ENCODE measurements at regions not wholly inside any gene's neighbourhood (a gene's known extent, or its start where the extent isn't known, plus 50 kb on each side); places are given as distances from the start of the nearest gene placed in this dataset.

DNA sequence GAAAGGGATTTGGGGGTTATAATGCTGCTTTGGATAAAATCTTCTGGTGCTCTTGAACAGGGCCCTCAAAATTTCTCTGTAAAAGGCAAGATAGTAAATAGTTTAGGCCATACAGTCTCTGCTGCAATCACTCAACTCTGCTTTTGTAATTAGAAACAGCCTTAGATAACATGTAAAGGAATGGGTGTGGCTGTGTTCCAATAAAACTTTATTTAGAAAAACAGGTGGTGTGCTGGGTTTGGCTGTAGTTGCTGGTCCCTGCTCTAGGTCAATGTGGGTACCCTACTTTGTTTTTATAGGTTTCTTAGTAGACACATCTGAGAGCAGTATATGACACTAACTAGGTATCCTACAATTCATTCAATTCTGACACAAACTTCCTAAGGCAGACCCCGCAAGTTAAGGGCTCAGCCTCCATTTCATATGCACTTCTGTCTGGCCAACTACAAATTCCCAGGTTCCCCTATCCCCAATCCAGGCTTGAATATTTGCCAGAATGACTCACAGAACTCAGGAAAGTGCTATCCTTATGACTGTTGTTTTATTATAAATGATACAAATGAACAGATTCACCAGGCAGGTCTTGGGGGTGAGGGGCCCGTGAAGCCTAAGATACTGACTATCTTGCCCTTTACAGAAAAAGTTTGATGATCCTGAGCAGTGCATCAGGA is 349.9 kb downstream of the RPS24 start:
- no peak for DNase-seq (ENCODE audit: extremely low read depth, low read depth)

DNA sequence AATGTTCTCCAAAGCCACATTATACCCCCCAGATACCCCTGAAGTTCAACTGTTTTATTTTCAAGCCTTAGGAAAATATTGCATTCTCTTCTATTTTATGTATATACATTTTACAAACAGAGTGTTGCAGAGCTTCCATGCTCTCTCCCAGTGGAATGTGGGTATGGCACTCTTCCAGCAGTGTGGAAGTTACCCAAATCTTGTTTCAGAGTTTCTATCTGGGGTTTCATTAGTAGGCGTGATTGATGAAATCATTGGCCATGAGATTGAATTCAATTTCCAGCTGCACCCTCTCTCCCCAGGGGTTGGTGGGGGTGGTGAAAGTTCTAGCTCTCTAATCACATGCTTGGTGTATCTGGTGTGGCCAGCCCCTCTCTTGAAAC is 350.4 kb downstream of the RPS24 start:
- DNase-seq (ENCODE audit: extremely low read depth, low read depth) = no peak

DNA sequence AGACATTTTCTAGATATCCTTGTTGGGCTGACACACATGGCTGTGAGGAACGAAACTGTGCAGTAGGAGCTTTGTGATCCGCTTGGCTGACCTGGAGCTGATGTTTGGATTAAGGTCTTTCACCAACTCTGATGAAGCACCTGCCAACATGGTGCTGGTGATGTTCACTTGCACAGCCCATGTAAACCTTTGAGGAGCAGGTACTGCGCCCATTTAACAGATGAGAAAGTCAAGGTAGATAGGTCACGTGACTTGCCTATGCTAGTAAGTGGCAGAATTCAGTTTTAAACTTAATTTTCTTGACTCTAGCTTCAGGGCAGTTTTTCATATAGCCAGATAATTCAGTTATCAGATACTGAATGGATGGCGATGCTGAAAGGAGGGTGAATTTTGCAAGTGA is 351.9 kb downstream of the RPS24 start:
- no peak for DNase-seq (ENCODE audit: extremely low read depth, low read depth)

DNA sequence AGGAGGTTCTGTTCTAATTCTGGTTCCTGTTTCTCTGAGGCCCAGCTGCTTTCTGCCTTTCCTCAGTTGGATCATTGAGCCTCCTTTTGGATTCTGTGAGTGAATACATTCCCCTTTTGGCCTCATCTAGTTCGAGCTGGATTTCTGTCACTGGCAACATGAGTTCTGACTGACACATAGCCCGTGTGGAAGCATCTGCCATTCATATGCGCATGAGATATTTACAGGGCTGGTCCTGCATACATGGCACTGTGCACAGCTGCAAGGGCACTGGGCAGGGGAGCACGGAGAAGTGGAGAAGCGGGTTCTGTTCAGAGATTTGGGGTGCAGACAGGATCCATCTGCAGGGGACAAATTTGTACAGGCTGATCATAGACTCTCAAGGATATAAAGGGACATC is 352.8 kb downstream of the RPS24 start:
- DNase-seq (ENCODE audit: extremely low read depth, low read depth) = no peak

DNA sequence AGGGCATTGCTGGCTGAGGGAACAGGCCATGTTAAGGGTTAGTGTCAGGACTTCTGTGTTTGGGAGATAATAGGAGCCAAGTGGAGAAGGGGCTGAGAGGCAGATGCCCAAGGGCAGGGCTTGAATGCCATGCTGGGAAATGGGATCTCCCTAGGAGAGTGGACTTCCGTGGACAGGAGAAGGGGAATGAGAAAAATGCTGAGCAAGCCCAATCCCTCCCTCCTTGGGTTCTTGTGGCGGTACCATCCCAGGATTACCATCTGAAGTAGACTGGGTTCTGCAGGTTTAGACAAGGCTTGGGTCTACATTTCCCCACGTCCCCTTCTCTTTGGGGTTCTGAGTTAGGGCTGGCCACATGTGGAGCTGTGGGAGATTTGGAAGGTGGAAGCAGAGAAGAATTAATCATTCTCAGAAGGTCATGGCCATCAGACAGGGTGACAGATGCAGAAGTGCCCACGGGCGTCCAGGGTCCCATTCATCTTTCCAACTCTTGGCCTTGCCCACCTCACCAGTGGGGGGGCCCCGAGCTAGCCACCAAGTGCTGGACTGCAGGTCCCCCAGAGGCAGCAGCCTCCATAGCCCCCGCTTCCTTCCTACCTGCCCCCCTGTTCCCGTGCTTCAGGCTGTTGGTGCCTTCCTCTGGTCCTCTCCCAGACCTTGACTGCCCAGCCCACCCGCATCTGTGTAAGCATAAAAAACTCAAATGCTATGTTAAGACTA is 354.8 kb downstream of the RPS24 start:
- no peak for DNase-seq (ENCODE audit: extremely low read depth, low read depth)

DNA sequence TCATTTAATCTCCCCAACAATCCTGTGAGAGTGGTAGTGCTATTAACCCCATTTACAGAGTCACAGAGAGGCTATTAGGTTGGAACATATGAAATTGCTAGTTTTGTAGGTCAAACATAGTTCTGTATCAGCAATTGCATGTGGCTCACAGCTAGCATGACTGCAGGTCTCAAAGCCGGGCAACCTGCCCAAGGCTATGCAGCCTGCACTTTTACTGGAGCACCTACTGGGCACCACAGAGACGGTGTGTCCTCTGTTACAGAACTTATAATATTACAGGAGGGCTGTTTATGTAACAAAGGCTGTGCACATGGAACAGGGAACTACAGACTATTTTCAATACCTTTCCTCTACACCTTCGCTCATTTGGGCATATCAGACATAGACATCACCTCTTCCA is 355.8 kb downstream of the RPS24 start:
- no peak for DNase-seq (ENCODE audit: extremely low read depth, low read depth)

DNA sequence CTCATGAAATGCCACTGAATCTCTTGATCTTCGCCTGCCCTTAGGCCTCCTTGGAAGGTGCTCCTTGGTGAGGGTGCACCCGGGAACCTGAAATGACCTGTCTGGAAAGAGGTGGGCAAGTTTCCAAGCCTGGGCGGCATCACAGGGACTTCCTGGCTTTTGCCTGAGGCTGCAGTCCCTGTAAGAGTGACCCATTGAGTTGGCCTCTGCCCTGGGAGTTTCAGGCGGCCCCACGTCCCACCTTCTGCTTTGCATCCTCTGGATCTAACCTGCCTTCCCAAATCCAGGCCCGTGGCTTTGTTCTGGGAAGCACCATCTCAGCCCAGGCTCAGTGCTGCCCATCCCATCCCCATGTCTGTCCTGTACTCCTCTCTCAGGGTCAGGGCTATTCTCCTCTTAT is 356.4 kb downstream of the RPS24 start:
- no peak for DNase-seq (ENCODE audit: extremely low read depth, low read depth)

DNA sequence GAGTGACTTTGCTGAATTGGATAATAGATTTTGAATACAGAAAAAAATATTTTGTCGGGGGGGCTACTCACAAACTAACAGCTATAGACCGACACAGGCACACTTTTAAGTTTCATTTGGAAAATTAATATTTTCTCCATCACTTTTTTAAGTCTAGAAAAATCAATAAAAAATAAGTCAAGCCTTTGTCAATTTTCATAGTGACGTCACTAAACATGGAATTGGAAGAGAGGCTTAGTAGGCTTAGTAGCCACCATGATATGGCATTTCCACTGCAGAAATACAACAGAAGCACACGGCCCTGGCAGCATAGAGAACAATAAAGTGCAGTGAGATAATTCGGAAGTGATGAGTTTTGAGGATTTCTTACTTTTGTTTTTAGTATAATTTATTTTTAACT is 357.2 kb downstream of the RPS24 start:
- no peak for DNase-seq (ENCODE audit: extremely low read depth, low read depth)

DNA sequence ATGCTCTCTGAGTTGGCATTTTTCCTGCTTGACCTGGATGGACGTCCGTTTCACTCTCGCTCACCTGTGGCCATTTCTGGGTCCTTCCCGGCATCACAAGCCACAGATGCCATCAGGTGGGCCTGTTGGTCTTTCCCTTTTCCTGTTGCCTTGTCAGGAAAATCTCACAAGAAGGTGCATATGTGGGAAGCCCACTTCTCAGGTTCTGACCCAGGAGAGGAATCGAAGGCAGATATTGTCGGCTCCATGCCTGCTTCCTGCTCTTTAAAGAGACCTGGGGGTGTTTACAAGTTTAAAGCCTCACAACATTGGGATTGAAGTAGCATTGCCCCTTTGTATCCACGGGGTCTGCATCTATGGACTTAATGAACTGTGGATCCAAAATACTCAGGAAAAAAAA is 357.9 kb downstream of the RPS24 start:
- DNase-seq (ENCODE audit: extremely low read depth, low read depth) = no peak

DNA sequence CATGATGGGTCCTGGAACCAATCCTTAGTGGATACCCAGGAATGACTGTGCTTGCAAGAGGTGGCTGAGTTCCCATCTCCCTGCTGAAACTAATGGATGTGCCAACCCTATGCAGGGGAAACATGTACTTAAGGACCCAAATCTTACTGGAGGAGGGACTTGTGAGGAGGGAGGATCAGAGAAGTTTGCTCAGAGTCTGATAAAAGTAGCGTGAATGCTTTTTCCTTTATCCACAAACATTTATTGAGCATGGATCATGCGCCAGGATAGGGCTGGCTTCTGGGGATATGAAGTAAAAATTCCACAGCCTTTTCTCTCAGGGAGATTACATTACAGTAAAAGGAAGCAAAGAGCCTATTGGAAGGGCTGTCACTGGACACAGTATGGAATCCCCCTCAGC is 358.5 kb downstream of the RPS24 start:
- DNase-seq (ENCODE audit: extremely low read depth, low read depth) = no peak

DNA sequence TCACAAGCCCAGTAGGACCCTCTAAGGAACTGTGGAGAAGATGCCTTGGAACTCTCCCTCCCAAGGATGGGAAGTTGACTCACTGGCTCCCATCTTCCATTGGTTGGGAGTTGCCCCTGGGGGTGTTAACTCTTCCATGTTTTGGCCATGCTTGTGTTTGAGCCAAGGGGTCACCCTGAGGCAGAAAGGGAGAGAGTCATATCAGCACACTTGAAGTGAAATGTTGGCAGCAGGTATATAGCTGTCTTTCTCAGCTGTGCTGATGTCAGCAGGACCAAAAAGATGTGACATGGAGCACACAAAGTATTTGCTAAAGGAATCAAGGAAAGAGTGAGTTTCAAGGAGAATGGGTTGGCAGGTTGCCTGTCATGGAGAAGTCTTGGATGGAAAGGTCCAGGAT is 359.4 kb downstream of the RPS24 start:
- no peak for DNase-seq (ENCODE audit: extremely low read depth, low read depth)

DNA sequence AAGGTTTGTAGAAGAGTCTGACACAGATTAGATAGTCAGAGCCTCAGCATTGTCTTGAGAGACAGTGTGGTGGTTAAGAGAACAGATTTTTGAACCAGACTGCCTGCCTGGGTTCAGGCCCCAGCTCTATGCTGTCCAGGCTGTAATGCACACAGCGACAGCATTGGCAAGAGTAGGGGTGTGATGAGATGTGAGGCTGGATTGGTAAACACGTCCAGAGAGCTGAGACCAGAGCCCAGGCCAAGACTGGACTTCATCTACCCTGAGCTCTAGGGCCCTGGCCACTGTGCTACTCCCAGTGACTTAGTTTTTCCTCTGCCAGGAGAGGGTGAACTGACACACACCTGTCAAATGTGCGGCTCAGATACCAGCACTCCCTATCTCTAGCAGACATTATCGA is 360.4 kb downstream of the RPS24 start:
- no peak for DNase-seq (ENCODE audit: extremely low read depth, low read depth)

DNA sequence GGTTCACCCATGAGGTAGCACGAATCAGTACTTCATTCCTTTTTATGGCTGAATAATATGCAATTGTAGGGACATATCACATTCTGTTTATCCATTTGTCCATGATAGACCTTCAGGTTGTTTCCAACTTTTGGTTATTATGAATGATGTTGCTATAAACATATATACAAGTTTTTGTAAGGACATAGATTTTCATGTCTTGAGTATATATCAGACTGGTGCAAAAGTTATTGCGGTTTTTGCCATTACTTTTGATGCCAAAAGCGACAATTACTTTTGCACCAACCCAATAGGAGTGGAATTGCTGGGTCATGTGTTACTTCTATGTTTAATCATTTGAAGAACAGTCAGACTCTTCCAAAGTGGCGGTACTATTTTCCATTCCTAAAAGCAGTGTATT is 361.5 kb downstream of the RPS24 start:
- DNase-seq (ENCODE audit: extremely low read depth, low read depth) = no peak

DNA sequence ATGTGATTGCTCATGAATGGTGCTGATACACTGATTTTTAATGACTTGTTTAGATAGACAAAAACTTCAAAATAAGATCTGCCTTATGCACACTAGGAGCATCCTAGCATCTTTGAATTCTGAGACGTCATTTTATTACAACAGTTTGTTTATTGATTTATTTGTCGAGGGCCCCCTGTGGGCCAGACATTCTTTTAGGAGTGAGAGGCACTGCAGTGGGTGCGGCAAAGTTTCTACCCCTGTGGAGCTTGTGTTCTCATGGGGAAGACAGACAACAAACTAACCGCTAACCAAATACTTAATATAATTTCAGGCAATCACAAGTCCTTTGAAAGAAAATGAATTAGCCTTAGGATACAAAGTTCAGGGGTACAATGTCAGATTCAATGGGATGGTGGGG is 363.1 kb downstream of the RPS24 start:
- no peak for DNase-seq (ENCODE audit: extremely low read depth, low read depth)

DNA sequence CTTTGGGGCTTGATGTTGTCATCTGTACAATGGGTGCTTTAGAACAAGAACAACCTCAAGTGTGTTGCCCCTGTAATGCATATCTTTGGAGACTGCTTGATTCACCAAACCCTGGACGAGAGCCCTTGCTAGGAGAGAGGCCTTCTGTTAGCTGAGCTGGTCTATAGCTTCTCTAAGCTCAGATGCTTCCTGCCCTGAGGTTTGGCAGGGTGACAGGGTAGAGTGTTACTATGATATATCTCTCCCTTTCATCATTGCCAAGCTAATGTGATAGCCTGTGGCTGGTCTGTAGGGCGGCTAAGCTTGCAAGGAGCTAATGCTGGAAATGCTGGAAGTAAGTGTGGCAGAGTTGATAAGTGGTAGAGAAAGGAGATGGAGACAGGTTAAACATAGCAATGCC is 364.1 kb downstream of the RPS24 start:
- no peak for DNase-seq (ENCODE audit: extremely low read depth, low read depth)

DNA sequence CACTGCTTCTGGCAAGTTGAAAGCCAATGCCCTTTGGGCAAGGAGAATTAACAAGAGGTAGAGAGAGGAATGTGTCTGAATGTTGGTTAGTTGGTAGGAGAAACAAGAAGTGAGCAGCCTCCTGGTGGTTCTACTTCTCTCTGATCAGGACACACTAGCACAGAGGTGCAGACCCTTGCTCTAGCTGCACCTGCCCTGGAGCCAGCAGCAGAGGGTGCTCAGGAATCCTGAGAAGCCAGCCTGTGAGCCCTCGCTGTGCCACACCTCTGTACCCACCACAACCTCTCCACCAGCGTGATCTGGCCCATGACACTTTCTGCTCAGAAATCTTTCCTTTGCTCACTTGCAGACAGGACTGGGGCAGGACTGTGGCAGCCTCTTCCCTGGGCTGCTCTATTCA is 364.7 kb downstream of the RPS24 start:
- no peak for DNase-seq (ENCODE audit: extremely low read depth, low read depth)

DNA sequence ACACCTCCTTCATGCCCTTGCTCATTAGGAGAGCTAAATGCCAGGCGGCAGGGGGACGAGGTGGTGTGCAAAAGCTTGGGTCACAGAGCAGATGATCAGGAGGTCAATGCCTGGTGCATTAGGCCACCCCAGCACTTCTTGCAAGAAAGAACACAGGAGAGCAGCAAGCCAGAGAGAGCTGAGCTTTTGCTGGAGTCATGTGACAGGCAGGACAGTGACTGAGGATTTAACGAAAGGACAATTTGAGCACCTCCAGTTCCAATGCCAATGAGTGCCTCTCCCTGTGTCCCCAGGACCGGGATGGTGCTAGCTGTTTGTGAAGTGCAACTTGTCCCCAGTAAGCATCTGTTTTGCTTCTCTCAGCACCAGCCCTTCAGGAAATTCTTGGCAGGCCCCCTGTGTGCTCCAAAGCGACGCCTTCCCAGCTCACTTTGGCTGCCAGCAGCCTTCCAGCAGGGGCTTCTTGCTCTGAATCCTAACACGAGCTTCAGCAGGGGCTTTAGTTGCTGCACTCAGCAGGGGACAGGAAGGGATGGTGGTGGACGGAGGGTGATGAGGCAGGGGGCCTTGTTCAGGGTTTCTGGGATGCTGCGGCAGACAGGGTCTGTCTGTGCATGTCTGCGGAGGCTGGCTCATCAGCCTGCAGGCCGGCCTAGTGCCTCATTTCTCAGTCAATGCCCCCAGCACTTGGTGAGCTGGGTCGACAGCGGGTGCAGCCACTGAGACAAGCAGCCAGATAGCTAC is 368.1 kb downstream of the RPS24 start:
- no peak for DNase-seq (ENCODE audit: extremely low read depth, low read depth)

DNA sequence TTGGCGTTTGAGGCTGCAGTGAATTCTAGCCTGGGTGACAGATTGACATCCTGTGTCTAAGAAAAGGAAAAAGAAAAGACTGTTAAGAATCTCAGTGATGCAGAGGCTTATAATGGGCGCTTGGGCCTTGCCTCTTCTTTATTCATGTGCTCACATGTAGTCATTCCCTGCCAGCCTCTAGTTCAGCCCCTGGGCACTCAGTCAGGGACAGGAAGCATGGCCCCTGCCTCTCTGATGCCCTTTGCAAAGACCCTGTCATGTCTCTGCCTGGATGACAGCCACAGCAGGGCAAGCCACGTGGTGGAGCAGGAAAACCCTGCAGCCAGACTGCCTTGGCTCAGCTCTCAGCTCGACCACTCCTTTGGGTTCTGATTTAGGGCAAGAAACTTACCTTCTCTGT is 368.9 kb downstream of the RPS24 start:
- DNase-seq (ENCODE audit: extremely low read depth, low read depth) = no peak

DNA sequence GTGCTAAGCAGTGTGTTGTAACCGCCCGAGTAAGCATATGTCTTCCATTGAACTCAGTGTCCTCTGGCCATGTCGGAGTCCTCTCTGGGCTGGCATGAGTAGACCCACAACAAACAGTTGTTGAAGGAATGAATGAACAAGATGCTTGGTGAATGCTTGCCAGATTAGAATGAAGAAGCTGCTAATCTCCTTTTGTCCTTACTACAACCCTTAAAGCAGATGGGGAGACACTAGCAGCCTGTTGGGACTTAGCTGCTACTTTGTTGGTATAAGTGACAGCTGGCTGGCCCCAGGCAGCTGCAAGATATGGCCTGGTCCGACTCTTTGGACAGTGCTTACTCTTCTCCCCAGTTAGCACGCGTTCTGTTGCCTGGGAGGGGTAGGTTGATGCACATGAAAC is 370.1 kb downstream of the RPS24 start:
- DNase-seq (ENCODE audit: extremely low read depth, low read depth) = no peak

DNA sequence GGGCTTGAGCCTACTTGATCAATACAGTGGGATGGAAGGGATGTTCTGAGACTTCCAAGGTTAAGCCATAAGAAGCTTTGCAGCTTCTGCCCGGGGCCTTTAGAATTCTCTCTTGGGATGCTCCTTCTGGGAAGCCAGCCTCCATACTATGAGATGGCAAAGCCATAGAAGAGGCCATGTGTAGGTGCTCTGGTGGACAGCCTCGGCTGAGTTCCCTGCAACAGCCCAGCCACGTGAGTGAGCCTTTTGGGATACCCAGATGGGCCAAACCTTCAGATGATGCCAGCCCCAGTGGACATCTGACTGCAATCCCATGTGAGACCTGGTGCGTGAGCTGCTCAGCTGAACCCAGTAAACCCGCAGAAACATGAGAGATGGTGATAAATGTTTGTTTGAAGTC is 370.6 kb downstream of the RPS24 start:
- no peak for DNase-seq (ENCODE audit: extremely low read depth, low read depth)

DNA sequence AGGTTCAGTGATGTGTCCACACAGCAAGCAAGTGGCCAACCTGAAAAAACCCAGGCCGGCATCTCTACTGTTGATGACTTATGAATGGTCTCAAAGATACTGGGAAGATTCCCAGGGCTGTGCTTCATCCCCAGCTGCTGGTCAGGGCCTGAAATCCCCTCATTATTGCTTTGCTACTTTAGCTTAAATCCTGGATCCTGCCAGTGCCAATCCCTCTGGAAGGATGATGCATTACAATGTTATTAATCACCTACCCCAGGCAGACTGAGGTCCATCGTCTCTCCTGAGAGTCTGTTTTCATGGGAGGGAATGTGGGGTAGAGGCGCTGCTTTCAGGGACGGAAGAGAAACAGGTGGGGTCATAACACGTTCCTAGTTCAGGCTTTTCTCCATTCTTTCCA is 371.6 kb downstream of the RPS24 start:
- DNase-seq (ENCODE audit: extremely low read depth, low read depth) = no peak

DNA sequence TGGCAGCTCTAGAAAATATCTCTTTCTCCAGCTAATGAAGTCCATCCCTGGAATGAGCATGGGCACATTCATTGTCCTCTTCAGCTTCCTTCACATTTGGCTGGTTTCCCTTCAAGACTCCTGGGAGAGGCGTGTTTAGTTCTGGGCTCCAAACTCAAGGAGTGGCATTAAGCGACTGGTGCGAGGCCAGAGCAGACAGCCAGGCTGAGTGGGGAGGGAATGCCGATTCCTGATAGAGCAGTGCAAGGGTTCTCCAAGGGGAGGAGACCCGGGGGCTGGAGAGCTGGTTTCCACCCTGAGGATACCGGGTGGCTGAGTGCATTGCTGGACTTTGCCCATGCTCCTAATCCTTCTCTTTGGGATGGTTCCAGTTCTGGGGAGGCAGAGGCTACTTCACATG is 372.1 kb downstream of the RPS24 start:
- no peak for DNase-seq (ENCODE audit: extremely low read depth, low read depth)
